HepG2 (cell line): ENCODE measurements at regions not wholly inside any gene's neighbourhood (a gene's known extent, or its start where the extent isn't known, plus 50 kb on each side); places are given as distances from the start of the nearest gene placed in this dataset.

Experiments
- ATAC-seq: fragments of 200-7000 bp; cut with Tn5 transposase; 3 replicates; pipeline ENCODE4 v1.9.1; 2020; ENCODE audit warnings: mild to moderate bottlenecking, moderate library complexity
- BruUV-seq: library from RNA; stranded (reverse); fragments of 400-500 nt; replicated peaks from 2 replicates; lab custom pipeline; 2021; lab: Mats Ljungman, UMichigan
- CTCF ChIA-PET: fragments of 300-600 bp; formaldehyde crosslinking; extraction: SDS; loops from one replicate; lab custom pipeline; 2021; ENCODE audit warnings: low total read pairs, inconsistent platforms, low intra/inter-chr PET ratio; lab: Yijun Ruan, JAX
- POLR2A ChIA-PET: fragments of 350-600 bp; sonication (Branson Sonifier 250); formaldehyde crosslinking; loops from one replicate; lab custom pipeline; 2020; ENCODE audit warnings: antibody characterized with exemption, inconsistent platforms; lab: Yijun Ruan, JAX
- DNase-seq: peaks from one replicate; pipeline ENCODE4 v3.0.0-alpha.2; 2015; ENCODE audit warnings: low spot score
- FAIRE-seq: peaks from 3 replicates; lab custom pipeline; 2011; peaks lifted over from hg19 to GRCh38; lab: Jason Lieb, UNC
- H2AFZ ChIP-seq: one replicate; pipeline ENCODE4 v1.6.1; 2011; ENCODE audit warnings: low read length, inconsistent platforms
- H3K27ac ChIP-seq: fragments of 300-600 bp; 3 replicates; pipeline ENCODE4 v1.8.0; 2011; ENCODE audit warnings: mixed run types, mild to moderate bottlenecking, mixed read lengths, low read length, inconsistent platforms; ENCODE audit not compliant: insufficient read depth; ENCODE audit errors: extremely low read length
- H3K27me3 ChIP-seq, 2 experiments: fragments of 200-600 bp in 1 of 2; 2 replicates in 1 of 2; 3 replicates in 1 of 2; pipeline versions ENCODE4 v1.6.0 to v1.8.0; 2011; ENCODE audit warnings: low read length in 2 of 2, mild to moderate bottlenecking in 2 of 2, moderate library complexity in 2 of 2, inconsistent platforms in 1 of 2; ENCODE audit not compliant: insufficient read depth in 2 of 2, control insufficient read depth in 1 of 2
- H3K36me3 ChIP-seq, 2 experiments: fragments of 200-600 bp in 1 of 2; replicated peaks in 1 of 2; 2 replicates in 1 of 2; 3 replicates in 1 of 2; pipeline versions ENCODE4 v1.5.1 to v1.8.0; 2011; ENCODE audit warnings: low read length in 2 of 2, inconsistent platforms in 1 of 2; ENCODE audit not compliant: insufficient read depth in 2 of 2, control insufficient read depth in 1 of 2
- H3K4me1 ChIP-seq: 2 replicates; pipeline ENCODE4 v1.5.1; 2012; ENCODE audit warnings: low read length, inconsistent platforms; ENCODE audit not compliant: insufficient read depth
- H3K4me2 ChIP-seq: 2 replicates; pipeline ENCODE4 v1.6.0; 2011; ENCODE audit warnings: low read depth, low read length, inconsistent platforms
- H3K4me3 ChIP-seq, 3 experiments: fragments of 200-600 bp in 1 of 3; sonication (generic), shearing (Covaris generic) in 1 of 3; replicated peaks in 1 of 3; 2 replicates each; pipeline ENCODE4 v1.5.1; 2011 to 2016; ENCODE audit warnings: low read length in 3 of 3, inconsistent platforms in 2 of 3, low read depth in 2 of 3, mild to moderate bottlenecking in 2 of 3, control low read depth in 1 of 3, mixed read lengths in 1 of 3; ENCODE audit not compliant: insufficient read depth in 1 of 3
- H3K79me2 ChIP-seq: one replicate; pipeline ENCODE4 v1.6.1; 2011; ENCODE audit warnings: low read length, inconsistent platforms; ENCODE audit not compliant: insufficient read depth
- H3K9ac ChIP-seq: 2 replicates; pipeline ENCODE4 v1.6.0; 2011; ENCODE audit warnings: mild to moderate bottlenecking, low read depth, low read length, inconsistent platforms; ENCODE audit not compliant: insufficient read depth
- H3K9me3 ChIP-seq: 2 replicates; pipeline ENCODE4 v1.5.1; 2012; ENCODE audit warnings: mild to moderate bottlenecking, low read length
- H4K20me1 ChIP-seq: 2 replicates; pipeline ENCODE4 v1.6.0; 2011; ENCODE audit warnings: inconsistent platforms, mild to moderate bottlenecking, low read length, moderate library complexity; ENCODE audit not compliant: insufficient read depth
- BCL6 ChIP-seq: IDR thresholded peaks from 2 replicates; pipeline ENCODE4 v1.6.1; 2016; ENCODE audit warnings: missing genetic modification reagents, missing compliant biosample characterization
- MXI1 ChIP-seq: IDR thresholded peaks from 3 replicates; pipeline ENCODE4 v1.6.1; 2012; ENCODE audit warnings: low read depth, low read length, inconsistent platforms, borderline replicate concordance
- SALL2 ChIP-seq: sonication (generic); formaldehyde crosslinking; IDR thresholded peaks from 2 replicates; pipeline ENCODE4 v1.8.1; 2023; ENCODE audit warnings: mild to moderate bottlenecking, missing genetic modification reagents, inconsistent platforms
- SMAD3 ChIP-seq: sonication (generic); formaldehyde crosslinking; IDR thresholded peaks from 2 replicates; pipeline ENCODE4 v1.4.0; 2020; ENCODE audit warnings: missing genetic modification reagents
- SSRP1 ChIP-seq: IDR thresholded peaks from 2 replicates; pipeline ENCODE4 v1.6.1; 2016; ENCODE audit warnings: control low read depth
- TCF7 ChIP-seq: sonication (generic); IDR thresholded peaks from 2 replicates; pipeline ENCODE4 v1.6.1; 2016; ENCODE audit warnings: antibody characterized with exemption, low read depth
- TRIM24 ChIP-seq: sonication (generic); formaldehyde crosslinking; IDR thresholded peaks from 2 replicates; pipeline ENCODE4 v1.8.0; 2022; ENCODE audit warnings: mild to moderate bottlenecking, missing genetic modification reagents
- ZBTB38 ChIP-seq: sonication (generic); formaldehyde crosslinking; IDR thresholded peaks from 2 replicates; pipeline ENCODE4 v1.5.1; 2020; ENCODE audit warnings: mild to moderate bottlenecking, missing genetic modification reagents
- ZFP90 ChIP-seq: sonication (generic); formaldehyde crosslinking; IDR thresholded peaks from 2 replicates; pipeline ENCODE4 v1.8.0; 2022; ENCODE audit warnings: missing genetic modification reagents, mild to moderate bottlenecking, inconsistent platforms, borderline replicate concordance
- ZNF17 ChIP-seq: sonication (generic); formaldehyde crosslinking; IDR thresholded peaks from 2 replicates; pipeline ENCODE4 v1.5.0; 2020; ENCODE audit warnings: mild to moderate bottlenecking, missing genetic modification reagents
- ZNF564 ChIP-seq: sonication (generic); formaldehyde crosslinking; IDR thresholded peaks from 2 replicates; pipeline ENCODE4 v1.8.1; 2023; ENCODE audit warnings: mild to moderate bottlenecking, missing genetic modification reagents
- ZNF883 ChIP-seq: sonication (generic); formaldehyde crosslinking; IDR thresholded peaks from 2 replicates; pipeline ENCODE4 v1.5.1; 2020; ENCODE audit warnings: mild to moderate bottlenecking, missing genetic modification reagents; ENCODE audit errors: not compliant biosample characterization
- in situ Hi-C: cut with HindIII; loops from 2 replicates; pipeline ENCODE4 v1.10.0; 2017; ENCODE audit warnings: low pct_unique_long_range_greater_than_20kb; ENCODE audit not compliant: extremely low pct_ligation_motif_present
- intact Hi-C: fragments of 100-400 bp; cut with micrococcal nuclease; formaldehyde crosslinking; loops from one replicate; pipeline ENCODE4 v1.10.0; 2022; ENCODE audit not compliant: unreplicated experiment
- TF ChIP-seq, protein P1 (sequence below): sonication (generic); formaldehyde crosslinking; IDR thresholded peaks from 2 replicates; pipeline ENCODE4 v1.4.0; 2020; ENCODE audit warnings: mild to moderate bottlenecking, missing genetic modification reagents
- TF ChIP-seq, protein P2 (sequence below): sonication (generic); formaldehyde crosslinking; conservative IDR thresholded peaks from 2 replicates; pipeline ENCODE4 v1.8.0; 2022; ENCODE audit warnings: low read depth, missing genetic modification reagents

DNA sequence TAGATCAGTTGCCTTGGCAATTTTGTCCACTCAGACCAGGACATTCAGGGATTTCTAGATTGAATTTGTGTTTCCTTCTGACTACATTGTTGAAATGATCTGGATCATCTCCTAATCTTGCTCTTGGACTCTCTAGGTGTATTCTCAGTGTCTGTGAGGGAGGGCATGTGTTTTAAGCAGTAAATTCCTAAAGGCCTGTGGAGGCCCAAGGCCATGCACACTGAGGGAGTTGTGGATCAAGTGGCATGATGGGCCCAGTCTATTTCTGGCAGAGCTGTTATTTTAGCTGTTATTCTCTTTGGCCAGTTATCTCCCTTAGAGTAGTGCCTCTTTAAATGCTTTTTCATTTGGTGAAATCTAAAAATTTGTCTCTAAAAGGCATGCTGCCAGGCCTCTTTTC lies 144.9 kb downstream of the RPIA start:
- POLR2A ChIA-PET = no interaction called here
- in situ Hi-C loops = no loop called here
- TF ChIP-seq, protein P1, sequence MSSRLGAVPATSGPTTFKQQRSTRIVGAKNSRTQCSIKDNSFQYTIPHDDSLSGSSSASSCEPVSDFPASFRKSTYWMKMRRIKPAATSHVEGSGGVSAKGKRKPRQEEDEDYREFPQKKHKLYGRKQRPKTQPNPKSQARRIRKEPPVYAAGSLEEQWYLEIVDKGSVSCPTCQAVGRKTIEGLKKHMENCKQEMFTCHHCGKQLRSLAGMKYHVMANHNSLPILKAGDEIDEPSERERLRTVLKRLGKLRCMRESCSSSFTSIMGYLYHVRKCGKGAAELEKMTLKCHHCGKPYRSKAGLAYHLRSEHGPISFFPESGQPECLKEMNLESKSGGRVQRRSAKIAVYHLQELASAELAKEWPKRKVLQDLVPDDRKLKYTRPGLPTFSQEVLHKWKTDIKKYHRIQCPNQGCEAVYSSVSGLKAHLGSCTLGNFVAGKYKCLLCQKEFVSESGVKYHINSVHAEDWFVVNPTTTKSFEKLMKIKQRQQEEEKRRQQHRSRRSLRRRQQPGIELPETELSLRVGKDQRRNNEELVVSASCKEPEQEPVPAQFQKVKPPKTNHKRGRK (CRISPR knock-in tag) = no peak
- TF ChIP-seq ZFP90 (CRISPR knock-in tag) = no peak
- TF ChIP-seq, protein P2, sequence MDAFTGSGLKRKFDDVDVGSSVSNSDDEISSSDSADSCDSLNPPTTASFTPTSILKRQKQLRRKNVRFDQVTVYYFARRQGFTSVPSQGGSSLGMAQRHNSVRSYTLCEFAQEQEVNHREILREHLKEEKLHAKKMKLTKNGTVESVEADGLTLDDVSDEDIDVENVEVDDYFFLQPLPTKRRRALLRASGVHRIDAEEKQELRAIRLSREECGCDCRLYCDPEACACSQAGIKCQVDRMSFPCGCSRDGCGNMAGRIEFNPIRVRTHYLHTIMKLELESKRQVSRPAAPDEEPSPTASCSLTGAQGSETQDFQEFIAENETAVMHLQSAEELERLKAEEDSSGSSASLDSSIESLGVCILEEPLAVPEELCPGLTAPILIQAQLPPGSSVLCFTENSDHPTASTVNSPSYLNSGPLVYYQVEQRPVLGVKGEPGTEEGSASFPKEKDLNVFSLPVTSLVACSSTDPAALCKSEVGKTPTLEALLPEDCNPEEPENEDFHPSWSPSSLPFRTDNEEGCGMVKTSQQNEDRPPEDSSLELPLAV (CRISPR knock-in tag) = no peak
- TF ChIP-seq SMAD3 = no peak
- TF ChIP-seq ZNF17 (CRISPR knock-in tag) = no peak
- no peak for TF ChIP-seq SALL2 (CRISPR knock-in tag)
- no peak for TF ChIP-seq ZNF883 (CRISPR knock-in tag)
- no peak for TF ChIP-seq SSRP1
- no peak for TF ChIP-seq TRIM24 (CRISPR knock-in tag)
- TF ChIP-seq MXI1 = no peak
- TF ChIP-seq ZNF564 (CRISPR knock-in tag) = no peak
- no peak for TF ChIP-seq BCL6
- no peak for TF ChIP-seq TCF7
- no peak for TF ChIP-seq ZBTB38 (CRISPR knock-in tag)

More for the DNA sequence above, 144.9 kb downstream of the RPIA start:
- Histone ChIP-seq H3K36me3 (no peaks in the 10 kb centered on the region), H3K27me3 (peaks cover 0 to 1% of the 10 kb centered on the region in 2 experiments; a peak in 2 of 5 replicates), H4K20me1 (no peaks in the 10 kb centered on the region), H3K4me1 (no peaks in the 10 kb centered on the region), H3K9me3 (no peaks in the 10 kb centered on the region), H3K4me3 (no peak overlapping the region), H2AFZ (no peak overlapping the region), H3K4me2 (no peak overlapping the region), H3K27ac (no peak overlapping the region), H3K79me2 (no peaks in the 10 kb centered on the region), H3K9ac (no peak overlapping the region)
- ATAC-seq (no peak), FAIRE-seq (no peak), DNase-seq (no peak)
- CTCF ChIA-PET = no interaction called here
- BruUV-seq = no TSS peak
- intact Hi-C loops = no loop called here
